GM12878 (cell line): ENCODE measurements at regions not wholly inside any gene's neighbourhood (a gene's known extent, or its start where the extent isn't known, plus 50 kb on each side); places are given as distances from the start of the nearest gene placed in this dataset.

Experiments used
- ATAC-seq: fragments of 200-7000 bp; cut with Tn5 transposase; 3 replicates; pipeline ENCODE4 v1.9.1; 2020; ENCODE audit warnings: mild to moderate bottlenecking, moderate library complexity
- BruUV-seq: library from RNA; stranded (reverse); fragments of 400-500 nt; replicated peaks from 2 replicates; lab custom pipeline; 2021; lab: Mats Ljungman, UMichigan
- CTCF ChIA-PET: fragments of 300-600 bp; sonication (Branson Sonifier 250); formaldehyde crosslinking; extraction: SDS; loops from one replicate; lab custom pipeline; 2021; ENCODE audit warnings: inconsistent platforms; lab: Yijun Ruan, JAX
- POLR2A ChIA-PET: fragments of 350-600 bp; formaldehyde crosslinking; extraction: SDS; loops from one replicate; lab custom pipeline; 2021; ENCODE audit warnings: inconsistent platforms; lab: Charles Lee
- RAD21 ChIA-PET: fragments of 300-600 bp; sonication (Branson Sonifier 250); formaldehyde crosslinking; loops from one replicate; lab custom pipeline; 2023; ENCODE audit warnings: antibody characterized with exemption; ENCODE audit not compliant: unreplicated experiment; lab: Charles Lee
- SMC1A ChIA-PET: fragments of 300-600 bp; sonication (Branson Sonifier 250); formaldehyde crosslinking; loops from one replicate; lab custom pipeline; 2023; ENCODE audit not compliant: unreplicated experiment, uncharacterized antibody; lab: Charles Lee
- DNase-seq: peaks from one replicate; pipeline ENCODE4 v3.0.0-alpha.2; 2011; ENCODE audit warnings: low read depth, low spot score
- FAIRE-seq: peaks from 3 replicates; lab custom pipeline; 2011; peaks lifted over from hg19 to GRCh38; lab: Jason Lieb, UNC
- H2AFZ ChIP-seq: 2 replicates; pipeline ENCODE4 v1.6.0; 2011; ENCODE audit warnings: low read depth, low read length, control low read depth; ENCODE audit not compliant: control insufficient read depth
- H3K27ac ChIP-seq: 2 replicates; pipeline ENCODE4 v1.5.1; 2011; ENCODE audit warnings: control low read depth; ENCODE audit not compliant: control insufficient read depth, insufficient read depth
- H3K27me3 ChIP-seq, 2 experiments: replicated peaks in 1 of 2; 2 replicates each; pipeline versions ENCODE4 v1.6.0 to v1.6.1; 2011; ENCODE audit warnings: low read length in 1 of 2; ENCODE audit not compliant: control insufficient read depth in 2 of 2, insufficient read depth in 2 of 2
- H3K36me3 ChIP-seq, 2 experiments: 2 replicates each; pipeline ENCODE4 v1.5.1; 2011; ENCODE audit warnings: low read length in 1 of 2; ENCODE audit not compliant: control insufficient read depth in 2 of 2, insufficient read depth in 2 of 2
- H3K4me1 ChIP-seq: 2 replicates; pipeline ENCODE4 v1.6.1; 2011; ENCODE audit warnings: mild to moderate bottlenecking, low read length, moderate library complexity, mixed read lengths; ENCODE audit not compliant: control insufficient read depth, insufficient read depth
- H3K4me2 ChIP-seq: 2 replicates; pipeline ENCODE4 v1.6.0; 2011; ENCODE audit warnings: control low read depth; ENCODE audit not compliant: control insufficient read depth, insufficient read depth
- H3K4me3 ChIP-seq: fragments of 200-600 bp; sonication (generic); 2 replicates; pipeline ENCODE4 v1.5.1; 2016
- H3K79me2 ChIP-seq: 2 replicates; pipeline ENCODE4 v1.6.0; 2011; ENCODE audit warnings: low read length; ENCODE audit not compliant: control insufficient read depth, insufficient read depth
- H3K9ac ChIP-seq: 2 replicates; pipeline ENCODE4 v1.8.0; 2011; ENCODE audit warnings: low read length, control low read depth, mixed read lengths; ENCODE audit not compliant: control insufficient read depth, insufficient read depth
- H3K9me3 ChIP-seq: replicated peaks from 3 replicates; pipeline ENCODE4 v1.5.1; 2011; ENCODE audit warnings: mild to moderate bottlenecking, low read length; ENCODE audit not compliant: control insufficient read depth, insufficient read depth
- H4K20me1 ChIP-seq: 2 replicates; pipeline ENCODE4 v1.6.0; 2011; ENCODE audit not compliant: control insufficient read depth, insufficient read depth
- BACH1 ChIP-seq: fragments of 450-650 bp; IDR thresholded peaks from 2 replicates; pipeline ENCODE4 v1.6.1; 2017; ENCODE audit warnings: mild to moderate bottlenecking, borderline replicate concordance
- HDAC6 ChIP-seq: fragments of 200-600 bp; sonication (generic); IDR thresholded peaks from one replicate; pipeline ENCODE4 v1.8.0; 2017; ENCODE audit warnings: antibody characterized with exemption; ENCODE audit not compliant: unreplicated experiment
- NFIC ChIP-seq: IDR thresholded peaks from 2 replicates; pipeline ENCODE4 v1.6.1; 2012; ENCODE audit warnings: low read depth, mild to moderate bottlenecking, inconsistent platforms, low read length, moderate library complexity
- RFX5 ChIP-seq: IDR thresholded peaks from 2 replicates; pipeline ENCODE4 v1.6.1; 2011; ENCODE audit warnings: low read depth, low read length, improper control_type of control experiment
- SIN3A ChIP-seq: IDR thresholded peaks from 2 replicates; pipeline ENCODE4 v1.6.1; 2012; ENCODE audit warnings: low read depth, low read length, improper control_type of control experiment
- SREBF2 ChIP-seq: IDR thresholded peaks from 2 replicates; pipeline ENCODE4 v1.6.1; 2012; ENCODE audit warnings: mild to moderate bottlenecking, low read length
- in situ Hi-C: fragments of 300-500 bp; cut with MboI; formaldehyde crosslinking; loops from 9 replicates; pipeline ENCODE4 v1.14.3; 2018; ENCODE audit warnings: mixed read lengths
- intact Hi-C: fragments of 100-400 bp; cut with micrococcal nuclease; formaldehyde crosslinking; loops from one replicate; pipeline ENCODE4 v1.14.2; 2022; ENCODE audit not compliant: unreplicated experiment
- TF ChIP-seq, protein P1 (sequence below): IDR thresholded peaks from 2 replicates; pipeline ENCODE4 v1.6.1; 2011; ENCODE audit warnings: borderline replicate concordance, low read depth, mild to moderate bottlenecking, moderate library complexity, mixed read lengths, low read length; ENCODE audit not compliant: insufficient read depth; ENCODE audit errors: extremely low read length
- TF ChIP-seq, protein P2 (sequence below): fragments of 450-650 bp; IDR thresholded peaks from 2 replicates; pipeline ENCODE4 v1.6.1; 2014; ENCODE audit warnings: mild to moderate bottlenecking
- TF ChIP-seq, protein P3 (sequence below): fragments of 450-650 bp; formaldehyde crosslinking; IDR thresholded peaks from 2 replicates; pipeline ENCODE4 v1.5.0; 2022; ENCODE audit warnings: mild to moderate bottlenecking, missing genetic modification characterization
- TF ChIP-seq, protein P4 (sequence below): fragments of 450-650 bp; formaldehyde crosslinking; IDR thresholded peaks from 2 replicates; pipeline ENCODE4 v1.4.0; 2022; ENCODE audit warnings: mild to moderate bottlenecking, moderate library complexity

DNA sequence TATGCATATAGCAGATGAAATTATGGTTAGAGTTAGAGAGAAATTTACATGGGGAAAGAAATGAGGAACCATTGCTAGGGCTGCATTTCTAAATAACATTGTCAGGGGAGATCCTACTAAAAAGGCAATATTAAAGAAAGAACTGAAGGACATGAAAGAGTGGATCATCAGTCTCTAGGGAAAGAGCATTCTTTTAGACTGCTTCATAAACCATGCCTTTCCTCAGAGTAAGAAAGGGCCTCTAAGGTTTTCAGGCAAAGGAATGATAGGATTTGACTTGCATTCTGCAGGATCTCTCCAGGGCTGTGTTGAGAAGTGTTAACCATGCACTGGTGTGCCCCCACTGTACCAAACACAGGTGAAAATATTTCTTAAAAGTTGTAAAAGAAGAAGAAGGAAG is 385.4 kb upstream of the MAD2L1 start:
- intact Hi-C loops (no loop called here), in situ Hi-C loops (no loop called here)
- H3K9ac ChIP-seq, result no peak overlapping the region
- BruUV-seq, result no TSS peak
- no peak for FAIRE-seq
- CTCF ChIA-PET, result no interaction called here
- RAD21 ChIA-PET, result no interaction called here
- SMC1A ChIA-PET, result no interaction called here
- H3K4me2 ChIP-seq, result no peak overlapping the region
- no peak for ATAC-seq
- no peak overlapping the region for H3K4me3 ChIP-seq
- H3K36me3 ChIP-seq, result no peaks in the 10 kb centered on the region
- DNase-seq, result no peak
- H3K79me2 ChIP-seq, result no peaks in the 10 kb centered on the region
- no peaks in the 10 kb centered on the region for H3K4me1 ChIP-seq
- H3K9me3 ChIP-seq, result no peaks in the 10 kb centered on the region
- no peak overlapping the region for H3K27ac ChIP-seq
- no peak for TF ChIP-seq BACH1
- TF ChIP-seq RFX5, result no peak
- no peak for TF ChIP-seq NFIC
- TF ChIP-seq HDAC6, result no peak
- no peak for TF ChIP-seq SREBF2
- TF ChIP-seq, protein P1, sequence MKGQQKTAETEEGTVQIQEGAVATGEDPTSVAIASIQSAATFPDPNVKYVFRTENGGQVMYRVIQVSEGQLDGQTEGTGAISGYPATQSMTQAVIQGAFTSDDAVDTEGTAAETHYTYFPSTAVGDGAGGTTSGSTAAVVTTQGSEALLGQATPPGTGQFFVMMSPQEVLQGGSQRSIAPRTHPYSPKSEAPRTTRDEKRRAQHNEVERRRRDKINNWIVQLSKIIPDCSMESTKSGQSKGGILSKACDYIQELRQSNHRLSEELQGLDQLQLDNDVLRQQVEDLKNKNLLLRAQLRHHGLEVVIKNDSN, result no peak
- TF ChIP-seq, protein P2, sequence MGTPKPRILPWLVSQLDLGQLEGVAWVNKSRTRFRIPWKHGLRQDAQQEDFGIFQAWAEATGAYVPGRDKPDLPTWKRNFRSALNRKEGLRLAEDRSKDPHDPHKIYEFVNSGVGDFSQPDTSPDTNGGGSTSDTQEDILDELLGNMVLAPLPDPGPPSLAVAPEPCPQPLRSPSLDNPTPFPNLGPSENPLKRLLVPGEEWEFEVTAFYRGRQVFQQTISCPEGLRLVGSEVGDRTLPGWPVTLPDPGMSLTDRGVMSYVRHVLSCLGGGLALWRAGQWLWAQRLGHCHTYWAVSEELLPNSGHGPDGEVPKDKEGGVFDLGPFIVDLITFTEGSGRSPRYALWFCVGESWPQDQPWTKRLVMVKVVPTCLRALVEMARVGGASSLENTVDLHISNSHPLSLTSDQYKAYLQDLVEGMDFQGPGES, result no peak
- TF ChIP-seq, protein P3, sequence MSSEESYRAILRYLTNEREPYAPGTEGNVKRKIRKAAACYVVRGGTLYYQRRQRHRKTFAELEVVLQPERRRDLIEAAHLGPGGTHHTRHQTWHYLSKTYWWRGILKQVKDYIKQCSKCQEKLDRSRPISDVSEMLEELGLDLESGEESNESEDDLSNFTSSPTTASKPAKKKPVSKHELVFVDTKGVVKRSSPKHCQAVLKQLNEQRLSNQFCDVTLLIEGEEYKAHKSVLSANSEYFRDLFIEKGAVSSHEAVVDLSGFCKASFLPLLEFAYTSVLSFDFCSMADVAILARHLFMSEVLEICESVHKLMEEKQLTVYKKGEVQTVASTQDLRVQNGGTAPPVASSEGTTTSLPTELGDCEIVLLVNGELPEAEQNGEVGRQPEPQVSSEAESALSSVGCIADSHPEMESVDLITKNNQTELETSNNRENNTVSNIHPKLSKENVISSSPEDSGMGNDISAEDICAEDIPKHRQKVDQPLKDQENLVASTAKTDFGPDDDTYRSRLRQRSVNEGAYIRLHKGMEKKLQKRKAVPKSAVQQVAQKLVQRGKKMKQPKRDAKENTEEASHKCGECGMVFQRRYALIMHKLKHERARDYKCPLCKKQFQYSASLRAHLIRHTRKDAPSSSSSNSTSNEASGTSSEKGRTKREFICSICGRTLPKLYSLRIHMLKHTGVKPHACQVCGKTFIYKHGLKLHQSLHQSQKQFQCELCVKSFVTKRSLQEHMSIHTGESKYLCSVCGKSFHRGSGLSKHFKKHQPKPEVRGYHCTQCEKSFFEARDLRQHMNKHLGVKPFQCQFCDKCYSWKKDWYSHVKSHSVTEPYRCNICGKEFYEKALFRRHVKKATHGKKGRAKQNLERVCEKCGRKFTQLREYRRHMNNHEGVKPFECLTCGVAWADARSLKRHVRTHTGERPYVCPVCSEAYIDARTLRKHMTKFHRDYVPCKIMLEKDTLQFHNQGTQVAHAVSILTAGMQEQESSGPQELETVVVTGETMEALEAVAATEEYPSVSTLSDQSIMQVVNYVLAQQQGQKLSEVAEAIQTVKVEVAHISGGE (CRISPR knock-in tag), result no peak
- TF ChIP-seq, protein P4, sequence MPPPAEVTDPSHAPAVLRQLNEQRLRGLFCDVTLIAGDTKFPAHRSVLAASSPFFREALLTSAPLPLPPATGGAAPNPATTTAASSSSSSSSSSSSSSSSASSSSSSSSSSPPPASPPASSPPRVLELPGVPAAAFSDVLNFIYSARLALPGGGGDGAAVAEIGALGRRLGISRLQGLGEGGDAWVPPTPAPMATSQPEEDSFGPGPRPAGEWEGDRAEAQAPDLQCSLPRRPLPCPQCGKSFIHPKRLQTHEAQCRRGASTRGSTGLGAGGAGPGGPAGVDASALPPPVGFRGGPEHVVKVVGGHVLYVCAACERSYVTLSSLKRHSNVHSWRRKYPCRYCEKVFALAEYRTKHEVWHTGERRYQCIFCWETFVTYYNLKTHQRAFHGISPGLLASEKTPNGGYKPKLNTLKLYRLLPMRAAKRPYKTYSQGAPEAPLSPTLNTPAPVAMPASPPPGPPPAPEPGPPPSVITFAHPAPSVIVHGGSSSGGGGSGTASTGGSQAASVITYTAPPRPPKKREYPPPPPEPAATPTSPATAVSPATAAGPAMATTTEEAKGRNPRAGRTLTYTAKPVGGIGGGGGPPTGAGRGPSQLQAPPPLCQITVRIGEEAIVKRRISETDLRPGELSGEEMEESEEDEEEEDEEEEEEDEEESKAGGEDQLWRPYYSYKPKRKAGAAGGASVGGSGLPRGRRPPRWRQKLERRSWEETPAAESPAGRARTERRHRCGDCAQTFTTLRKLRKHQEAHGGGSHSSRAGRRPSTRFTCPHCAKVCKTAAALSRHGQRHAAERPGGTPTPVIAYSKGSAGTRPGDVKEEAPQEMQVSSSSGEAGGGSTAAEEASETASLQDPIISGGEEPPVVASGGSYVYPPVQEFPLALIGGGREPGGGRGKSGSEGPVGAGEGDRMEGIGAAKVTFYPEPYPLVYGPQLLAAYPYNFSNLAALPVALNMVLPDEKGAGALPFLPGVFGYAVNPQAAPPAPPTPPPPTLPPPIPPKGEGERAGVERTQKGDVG (CRISPR knock-in tag), result no peak
- TF ChIP-seq SIN3A, result no peak
- H2AFZ ChIP-seq, result no peak overlapping the region
- no peaks in the 10 kb centered on the region for H3K27me3 ChIP-seq
- POLR2A ChIA-PET, result no interaction called here
- H4K20me1 ChIP-seq, result no peaks in the 10 kb centered on the region
